ENCODE measurements at regions not wholly inside any gene's neighbourhood (a gene's known extent, or its start where the extent isn't known, plus 50 kb on each side); places are given as distances from the start of the nearest gene placed in this dataset.
"Not testable (repeated sequence)": the region's sequence is repeated elsewhere in the genome, so short reads cannot be mapped to it uniquely, and the experiment has no call there.

GRCh38 chr4:33626221-33626620, 2618.1 kb downstream of the ARAP2 start:
- DNase-seq = no peak

GRCh38 chr4:33628296-33628695, 2616.0 kb downstream of the ARAP2 start:
- no peak for DNase-seq

- no peak for DNase-seq
These were observed 2595.3 kb downstream of the ARAP2 start for GRCh38 chr4:33649015-33649414.

- no peak for DNase-seq
These were observed 2594.8 kb downstream of the ARAP2 start for GRCh38 chr4:33649471-33649870.

- no peak for DNase-seq
These were observed 2594.3 kb downstream of the ARAP2 start for GRCh38 chr4:33650036-33650435.

GRCh38 chr4:33658971-33659370, 2585.3 kb downstream of the ARAP2 start:
- DNase-seq = no peak

- no peak for DNase-seq
These were observed 2582.7 kb downstream of the ARAP2 start for GRCh38 chr4:33661636-33662035.

GRCh38 chr4:33685939-33686338, 2558.4 kb downstream of the ARAP2 start:
- no peak for DNase-seq

GRCh38 chr4:33696041-33696440, 2548.3 kb downstream of the ARAP2 start:
- DNase-seq = no peak

- no peak for DNase-seq
These were observed 2547.7 kb downstream of the ARAP2 start for GRCh38 chr4:33696586-33696985.

GRCh38 chr4:33709247-33709646, 2535.1 kb downstream of the ARAP2 start:
- no peak for DNase-seq

- DNase-seq = no peak
These were observed 2532.5 kb downstream of the ARAP2 start for GRCh38 chr4:33711826-33712225.

- DNase-seq = no peak
These were observed 2529.3 kb downstream of the ARAP2 start for GRCh38 chr4:33714971-33715370.

GRCh38 chr4:33715841-33716395, 2528.4 kb downstream of the ARAP2 start:
- DNase-seq = no peak

- no peak for DNase-seq
These were observed 2522.1 kb downstream of the ARAP2 start for GRCh38 chr4:33722254-33722653.

GRCh38 chr4:33722800-33723516, 2521.4 kb downstream of the ARAP2 start:
- DNase-seq = no peak

GRCh38 chr4:33724685-33725084, 2519.6 kb downstream of the ARAP2 start:
- DNase-seq = no peak

- DNase-seq = no peak
These were observed 2518.5 kb downstream of the ARAP2 start for GRCh38 chr4:33725861-33726260.

GRCh38 chr4:33737726-33738125, 2506.6 kb downstream of the ARAP2 start:
- no peak for DNase-seq

GRCh38 chr4:33739884-33740632, 2504.3 kb downstream of the ARAP2 start:
- DNase-seq = no peak

- DNase-seq = not testable (repeated sequence)
These were observed 2503.4 kb downstream of the ARAP2 start for GRCh38 chr4:33740871-33741270.

- no peak for DNase-seq
These were observed 2497.3 kb downstream of the ARAP2 start for GRCh38 chr4:33746979-33747378.

GRCh38 chr4:33751050-33751449, 2493.3 kb downstream of the ARAP2 start:
- no peak for DNase-seq

GRCh38 chr4:33772582-33772981, 2471.7 kb downstream of the ARAP2 start:
- no peak for DNase-seq
